ENCODE measurements at regions not wholly inside any gene's neighbourhood (a gene's known extent, or its start where the extent isn't known, plus 50 kb on each side); places are given as distances from the start of the nearest gene placed in this dataset.

- Histone ChIP-seq H3K4me1 (ENCODE audit: control insufficient read depth, insufficient read depth, low read length) (no peaks in the 10 kb centered on the region), H3K27ac (ENCODE audit: low read length) (no peak overlapping the region), H3K4me3 (ENCODE audit: low read length) (no peak overlapping the region), H3K9me3 (ENCODE audit: control insufficient read depth, insufficient read depth, low read length) (no peaks in the 10 kb centered on the region), H3K36me3 (ENCODE audit: control insufficient read depth, insufficient read depth, low read length) (no peaks in the 10 kb centered on the region), H3K27me3 (ENCODE audit: control insufficient read depth, insufficient read depth, low read length) (no peaks in the 10 kb centered on the region)
- Mint-ChIP-seq H3K4me1 (no peaks in the 10 kb centered on the region), H3K27me3 (ENCODE audit: low read depth in 2 of 2) (no peaks in the 10 kb centered on the region), H3K27ac (no peak overlapping the region), H3K9me3 (peaks cover 3 to 4% of the 10 kb centered on the region in 2 donors), H3K4me3 (no peak overlapping the region), H3K36me3 (no peaks in the 10 kb centered on the region)
- 82% methylated on average over 4 of the region's 4 CpGs for WGBS (ENCODE audit: insufficient coverage)
- intact Hi-C loops (cut with micrococcal nuclease): no loop called here
- TF ChIP-seq, protein P1, sequence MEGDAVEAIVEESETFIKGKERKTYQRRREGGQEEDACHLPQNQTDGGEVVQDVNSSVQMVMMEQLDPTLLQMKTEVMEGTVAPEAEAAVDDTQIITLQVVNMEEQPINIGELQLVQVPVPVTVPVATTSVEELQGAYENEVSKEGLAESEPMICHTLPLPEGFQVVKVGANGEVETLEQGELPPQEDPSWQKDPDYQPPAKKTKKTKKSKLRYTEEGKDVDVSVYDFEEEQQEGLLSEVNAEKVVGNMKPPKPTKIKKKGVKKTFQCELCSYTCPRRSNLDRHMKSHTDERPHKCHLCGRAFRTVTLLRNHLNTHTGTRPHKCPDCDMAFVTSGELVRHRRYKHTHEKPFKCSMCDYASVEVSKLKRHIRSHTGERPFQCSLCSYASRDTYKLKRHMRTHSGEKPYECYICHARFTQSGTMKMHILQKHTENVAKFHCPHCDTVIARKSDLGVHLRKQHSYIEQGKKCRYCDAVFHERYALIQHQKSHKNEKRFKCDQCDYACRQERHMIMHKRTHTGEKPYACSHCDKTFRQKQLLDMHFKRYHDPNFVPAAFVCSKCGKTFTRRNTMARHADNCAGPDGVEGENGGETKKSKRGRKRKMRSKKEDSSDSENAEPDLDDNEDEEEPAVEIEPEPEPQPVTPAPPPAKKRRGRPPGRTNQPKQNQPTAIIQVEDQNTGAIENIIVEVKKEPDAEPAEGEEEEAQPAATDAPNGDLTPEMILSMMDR (IDR thresholded peaks at IDR 0.05): no peak
- DNase-seq (no peak), ATAC-seq (no peak)
Observed at GRCh38 chr2:22817197-22817596, 567.8 kb upstream of the KLHL29 start.

DNA sequence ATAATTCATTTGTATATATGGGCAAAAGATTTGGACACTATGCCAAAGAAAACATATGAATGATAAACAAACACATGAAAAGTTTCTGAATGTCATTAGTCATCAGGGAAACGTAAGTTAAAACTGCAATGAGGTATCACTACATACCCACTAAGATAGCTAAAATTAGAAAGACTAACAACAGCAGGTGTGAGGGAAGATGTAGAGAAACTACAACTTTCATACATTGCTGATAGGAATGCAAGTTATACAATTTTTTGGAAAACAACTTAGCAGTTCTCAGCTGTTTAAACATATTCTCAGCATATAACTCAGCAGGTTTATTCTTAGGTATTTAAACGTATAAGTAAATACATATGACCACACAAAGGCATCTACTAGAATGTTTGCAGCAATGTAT is 563.5 kb upstream of the KLHL29 start:
- H3K4me3 ChIP-seq (ENCODE audit: low read length): no peak overlapping the region
- no peaks in the 10 kb centered on the region for H3K36me3 ChIP-seq (ENCODE audit: control insufficient read depth, insufficient read depth, low read length)
- ATAC-seq: no peak
- no peak overlapping the region for H3K27ac ChIP-seq (ENCODE audit: low read length)
- H3K27ac Mint-ChIP-seq: no peak overlapping the region
- H3K4me1 Mint-ChIP-seq: no peaks in the 10 kb centered on the region
- intact Hi-C loops (cut with micrococcal nuclease): no loop called here
- no peak for DNase-seq
- WGBS (ENCODE audit: insufficient coverage): no CpG with 5 or more reads among the region's 2 CpGs
- no peak overlapping the region for H3K4me3 Mint-ChIP-seq
- peaks cover 6 to 7% of the 10 kb centered on the region in 2 donors for H3K9me3 Mint-ChIP-seq
- H3K36me3 Mint-ChIP-seq: no peaks in the 10 kb centered on the region
- no peaks in the 10 kb centered on the region for H3K9me3 ChIP-seq (ENCODE audit: control insufficient read depth, insufficient read depth, low read length)
- TF ChIP-seq, protein P1 (IDR thresholded peaks at IDR 0.05): no peak
- H3K27me3 ChIP-seq (ENCODE audit: control insufficient read depth, insufficient read depth, low read length): no peaks in the 10 kb centered on the region
- H3K27me3 Mint-ChIP-seq (ENCODE audit: low read depth in 2 of 2): no peaks in the 10 kb centered on the region
- H3K4me1 ChIP-seq (ENCODE audit: control insufficient read depth, insufficient read depth, low read length): no peaks in the 10 kb centered on the region

- no peak overlapping the region for H3K27ac Mint-ChIP-seq
- H3K4me3 Mint-ChIP-seq: no peak overlapping the region
- no peaks in the 10 kb centered on the region for H3K36me3 ChIP-seq (ENCODE audit: control insufficient read depth, insufficient read depth, low read length)
- WGBS (ENCODE audit: insufficient coverage): 67% methylated on average over 1 of the region's 1 CpG
- no peaks in the 10 kb centered on the region for H3K27me3 ChIP-seq (ENCODE audit: control insufficient read depth, insufficient read depth, low read length)
- TF ChIP-seq, protein P1 (IDR thresholded peaks at IDR 0.05): no peak
- ATAC-seq (no peak), DNase-seq (no peak)
- H3K36me3 Mint-ChIP-seq: no peaks in the 10 kb centered on the region
- no peaks in the 10 kb centered on the region for H3K27me3 Mint-ChIP-seq (ENCODE audit: low read depth in 2 of 2)
- H3K4me1 ChIP-seq (ENCODE audit: control insufficient read depth, insufficient read depth, low read length): no peaks in the 10 kb centered on the region
- H3K4me3 ChIP-seq (ENCODE audit: low read length): no peak overlapping the region
- no peaks in the 10 kb centered on the region for H3K9me3 ChIP-seq (ENCODE audit: control insufficient read depth, insufficient read depth, low read length)
- intact Hi-C loops (cut with micrococcal nuclease): no loop called here
- peaks cover 3 to 7% of the 10 kb centered on the region in 2 donors for H3K9me3 Mint-ChIP-seq
- H3K27ac ChIP-seq (ENCODE audit: low read length): no peak overlapping the region
- H3K4me1 Mint-ChIP-seq: no peaks in the 10 kb centered on the region
Observed at GRCh38 chr2:22822835-22823234, 562.1 kb upstream of the KLHL29 start.

- Mint-ChIP-seq H3K36me3 (no peaks in the 10 kb centered on the region), H3K27me3 (ENCODE audit: low read depth in 2 of 2) (no peaks in the 10 kb centered on the region), H3K9me3 (peaks cover 9 to 13% of the 10 kb centered on the region in 2 donors), H3K27ac (no peak overlapping the region), H3K4me3 (no peak overlapping the region), H3K4me1 (no peaks in the 10 kb centered on the region)
- H3K4me1 ChIP-seq (ENCODE audit: control insufficient read depth, insufficient read depth, low read length): no peaks in the 10 kb centered on the region
- H3K36me3 ChIP-seq (ENCODE audit: control insufficient read depth, insufficient read depth, low read length): no peaks in the 10 kb centered on the region
- no peaks in the 10 kb centered on the region for H3K27me3 ChIP-seq (ENCODE audit: control insufficient read depth, insufficient read depth, low read length)
- ATAC-seq (no peak), DNase-seq (no peak)
- no peaks in the 10 kb centered on the region for H3K9me3 ChIP-seq (ENCODE audit: control insufficient read depth, insufficient read depth, low read length)
- TF ChIP-seq, protein P1 (IDR thresholded peaks at IDR 0.05): no peak
- intact Hi-C loops (cut with micrococcal nuclease): no loop called here
- no peak overlapping the region for H3K27ac ChIP-seq (ENCODE audit: low read length)
- H3K4me3 ChIP-seq (ENCODE audit: low read length): no peak overlapping the region
- 93% methylated on average over 3 of the region's 4 CpGs for whole genome bisulfite sequencing (ENCODE audit: insufficient coverage)
Observed at GRCh38 chr2:22824618-22825017, 560.4 kb upstream of the KLHL29 start.
